ENCODE measurements at regions not wholly inside any gene's neighbourhood (a gene's known extent, or its start where the extent isn't known, plus 50 kb on each side); places are given as distances from the start of the nearest gene placed in this dataset.

GRCh38 chr17:27974045-27974436, 68.4 kb upstream of the NLK start:
- DNase-seq = no peak

GRCh38 chr17:27974531-27975145, 67.8 kb upstream of the NLK start:
- DNase-seq = no peak

GRCh38 chr17:27975146-27976011, 67.1 kb upstream of the NLK start:
- no peak for DNase-seq

- DNase-seq = no peak
Measured at GRCh38 chr17:27976331-27976730, 66.1 kb upstream of the NLK start.

GRCh38 chr17:27977751-27978688, 64.5 kb upstream of the NLK start:
- DNase-seq = no peak

- DNase-seq = no peak
Measured at GRCh38 chr17:27978689-27979175, 63.7 kb upstream of the NLK start.

GRCh38 chr17:27980043-27980442, 62.4 kb upstream of the NLK start:
- no peak for DNase-seq

- no peak for DNase-seq
Measured at GRCh38 chr17:27981978-27982377, 60.5 kb upstream of the NLK start.

GRCh38 chr17:27982688-27983087, 59.8 kb upstream of the NLK start:
- no peak for DNase-seq

DNA sequence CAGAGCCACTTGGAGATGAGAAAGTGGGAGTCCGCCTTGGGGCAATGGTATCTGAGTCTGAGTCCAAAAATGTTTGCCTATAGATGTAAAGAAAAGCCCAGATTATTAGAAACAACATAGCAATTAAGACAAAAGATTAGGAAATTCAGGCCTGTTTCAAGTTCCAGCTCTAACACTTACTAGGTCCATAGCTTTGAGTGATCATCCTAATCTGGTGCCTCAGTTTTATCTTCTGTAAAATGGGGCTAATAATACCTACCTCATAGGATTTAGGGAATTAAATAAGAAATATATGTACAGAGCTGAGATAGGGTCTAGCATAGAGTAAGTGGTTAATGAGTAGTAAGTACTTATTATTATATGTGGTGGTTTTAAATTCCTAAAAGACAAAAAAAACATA, 58.6 kb upstream of the NLK start:
- no peak for DNase-seq

- no peak for DNase-seq
Measured at GRCh38 chr17:27984404-27984803, 58.1 kb upstream of the NLK start.

DNA sequence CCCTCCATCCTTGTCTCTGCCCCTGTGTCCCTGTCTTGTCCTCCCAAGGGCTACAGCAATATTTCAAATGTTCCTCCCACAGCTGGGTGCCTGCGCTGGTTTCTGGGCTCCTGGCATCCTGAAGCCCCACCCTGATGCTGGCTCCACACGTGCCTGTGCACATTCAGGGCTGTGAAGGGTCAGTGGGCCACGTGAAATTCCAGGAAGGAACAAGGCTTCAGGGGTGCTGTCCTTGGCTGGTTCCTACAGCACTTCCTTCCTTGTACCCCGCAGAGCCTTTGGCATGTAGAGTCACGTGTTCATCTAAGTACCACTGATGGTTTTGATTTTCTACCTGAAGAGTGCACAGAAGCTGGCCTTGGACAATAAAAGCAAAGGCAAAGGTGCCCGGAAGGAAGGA, 57.7 kb upstream of the NLK start:
- no peak for DNase-seq

- no peak for DNase-seq
Measured at GRCh38 chr17:27985306-27985705, 57.2 kb upstream of the NLK start.

- no peak for DNase-seq
Measured at GRCh38 chr17:27985736-27986399, 56.6 kb upstream of the NLK start.

GRCh38 chr17:27986805-27987684, 55.4 kb upstream of the NLK start:
- no peak for DNase-seq

DNA sequence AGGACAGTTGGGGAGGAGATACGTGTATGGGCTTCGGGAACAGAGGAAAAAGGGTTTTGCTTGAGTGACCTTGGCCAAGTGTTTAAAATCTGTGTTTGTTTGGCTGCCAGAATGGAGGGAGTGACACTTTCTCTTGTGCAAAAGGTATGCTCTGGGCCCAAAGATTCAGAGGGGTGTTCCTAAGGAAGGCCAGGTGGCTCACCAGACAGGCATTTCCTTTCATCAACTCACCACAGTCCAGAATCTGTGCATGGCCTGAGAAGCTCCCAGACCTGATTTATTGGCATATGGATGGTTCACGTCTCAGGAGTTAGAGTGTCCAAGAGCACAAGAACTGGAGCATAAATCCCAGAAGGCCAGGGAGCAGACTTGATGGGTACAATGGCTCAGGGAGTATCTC, 53.4 kb upstream of the NLK start:
- DNase-seq = no peak

- DNase-seq = no peak
Measured at GRCh38 chr17:27990100-27990499, 52.4 kb upstream of the NLK start.

DNA sequence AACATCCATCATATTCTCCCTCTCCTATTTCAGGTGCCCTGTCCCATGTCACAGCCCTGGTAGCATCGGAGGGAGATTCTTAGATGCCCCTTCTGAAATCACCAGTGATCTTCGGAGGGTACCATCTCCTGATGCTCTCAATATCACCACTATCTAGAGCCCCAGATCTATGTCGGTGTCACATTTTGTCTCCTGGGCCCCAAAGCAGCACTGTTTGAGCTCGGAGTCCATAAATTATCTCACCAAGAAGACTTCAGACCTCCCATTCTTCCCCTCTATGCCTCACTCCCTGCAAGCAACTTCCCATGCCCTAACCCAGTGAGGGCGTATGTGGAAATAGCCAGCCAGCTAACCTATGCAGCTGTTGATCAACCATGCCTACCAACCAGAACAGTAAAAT, 51.5 kb upstream of the NLK start:
- DNase-seq = no peak

DNA sequence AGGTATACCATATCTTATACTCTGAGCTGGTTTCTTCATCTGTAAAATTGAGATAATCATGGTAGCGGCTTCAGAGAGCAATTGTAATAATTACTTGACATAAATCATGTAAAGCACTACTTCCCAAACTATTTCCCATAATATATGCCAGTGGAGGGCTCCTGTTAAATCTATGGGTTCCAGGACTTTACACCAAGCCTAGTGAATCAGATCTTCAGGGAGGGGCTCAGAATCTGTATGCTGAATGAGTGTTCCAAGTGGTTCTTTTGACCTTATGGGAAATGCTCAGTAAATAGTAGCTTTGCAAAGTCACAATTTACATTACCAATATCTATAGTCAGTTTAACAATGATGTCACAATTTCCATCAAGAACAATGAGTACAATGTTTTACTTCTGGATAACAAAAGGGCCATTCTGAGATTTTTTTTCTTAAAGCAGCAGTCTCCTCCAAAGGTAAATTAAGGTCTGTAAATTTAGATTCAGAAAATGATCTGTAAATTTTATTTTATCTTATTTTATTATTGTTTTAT, 50.9 kb upstream of the NLK start:
- DNase-seq = no peak
